ENCODE measurements at regions not wholly inside any gene's neighbourhood (a gene's known extent, or its start where the extent isn't known, plus 50 kb on each side); places are given as distances from the start of the nearest gene placed in this dataset.

GRCh38 chr10:80985102-80985501 lies 447.4 kb downstream of the SH2D4B start:
- TF ChIP-seq CTCF (IDR thresholded peaks at IDR 0.05; ENCODE audit: poor library complexity) (no peak), EZH2 (IDR thresholded peaks at IDR 0.05; ENCODE audit: borderline replicate concordance) (no peak)
